HEK293 (cell line): ENCODE measurements at regions not wholly inside any gene's neighbourhood (a gene's known extent, or its start where the extent isn't known, plus 50 kb on each side); places are given as distances from the start of the nearest gene placed in this dataset.

Source experiments
- CTCF ChIA-PET: fragments of 350-600 bp; formaldehyde crosslinking; extraction: SDS; loops from one replicate; lab custom pipeline; 2021; ENCODE audit warnings: antibody characterized with exemption; lab: Yijun Ruan, JAX
- POLR2A ChIA-PET: fragments of 300-600 bp; formaldehyde crosslinking; extraction: SDS; loops from one replicate; lab custom pipeline; 2020; ENCODE audit warnings: antibody characterized with exemption, inconsistent platforms; lab: Yijun Ruan, JAX
- H3K27ac ChIP-seq: fragments of 200-500 bp; sonication (Bioruptor generic); 2 replicates; pipeline ENCODE4 v1.5.1; 2014; ENCODE audit warnings: low read depth, low read length, control low read depth, inconsistent platforms; ENCODE audit errors: extremely low read depth
- H3K36me3 ChIP-seq, 2 experiments: fragments of 200-500 bp in 1 of 2; sonication (Bioruptor generic) in 1 of 2; 1 replicate in 1 of 2; 2 replicates in 1 of 2; pipeline ENCODE4 v1.5.1; 2014 to 2017; ENCODE audit warnings: inconsistent platforms in 2 of 2, low read length in 2 of 2; ENCODE audit not compliant: control insufficient read depth in 2 of 2, insufficient read depth in 1 of 2
- H3K4me1 ChIP-seq: fragments of 200-500 bp; sonication (Bioruptor generic); 2 replicates; pipeline ENCODE4 v1.5.1; 2014; ENCODE audit warnings: mild to moderate bottlenecking, low read length, inconsistent platforms; ENCODE audit not compliant: control insufficient read depth, insufficient read depth
- H3K4me3 ChIP-seq: 2 replicates; pipeline ENCODE4 v1.5.1; 2011; ENCODE audit warnings: low read depth, mild to moderate bottlenecking, control low read depth, low read length, moderate library complexity
- H3K9me3 ChIP-seq: fragments of 200-500 bp; sonication (Bioruptor generic); 2 replicates; pipeline ENCODE4 v1.5.1; 2014; ENCODE audit warnings: low read depth, low read length, inconsistent platforms; ENCODE audit not compliant: control insufficient read depth, insufficient read depth
- AEBP2 ChIP-seq: fragments of 450-650 bp; formaldehyde crosslinking; IDR thresholded peaks from 2 replicates; pipeline ENCODE4 v1.5.1; 2016; ENCODE audit warnings: missing biosample characterization, missing genetic modification characterization, borderline replicate concordance
- GFI1B ChIP-seq: fragments of 450-650 bp; formaldehyde crosslinking; IDR thresholded peaks from 2 replicates; pipeline ENCODE4 v1.5.1; 2016; ENCODE audit warnings: missing biosample characterization, missing genetic modification characterization
- HIC1 ChIP-seq: fragments of 450-650 bp; formaldehyde crosslinking; IDR thresholded peaks from 2 replicates; pipeline ENCODE4 v1.5.1; 2016; ENCODE audit warnings: missing biosample characterization, missing genetic modification characterization
- SETDB1 ChIP-seq: IDR thresholded peaks from one replicate; pipeline ENCODE4 v1.6.1; 2017; ENCODE audit warnings: mild to moderate bottlenecking, low read length, moderate library complexity, mixed read lengths; ENCODE audit not compliant: insufficient read length
- SP7 ChIP-seq: fragments of 450-650 bp; formaldehyde crosslinking; IDR thresholded peaks from 2 replicates; pipeline ENCODE4 v1.5.1; 2016; ENCODE audit warnings: missing biosample characterization, missing genetic modification characterization
- YY1 ChIP-seq: fragments of 450-650 bp; formaldehyde crosslinking; IDR thresholded peaks from 2 replicates; pipeline ENCODE4 v1.5.1; 2018; ENCODE audit warnings: missing biosample characterization, missing genetic modification characterization
- ZBTB1 ChIP-seq: fragments of 450-650 bp; formaldehyde crosslinking; IDR thresholded peaks from 2 replicates; pipeline ENCODE4 v1.5.1; 2016; ENCODE audit warnings: missing biosample characterization, missing genetic modification characterization
- ZFP3 ChIP-seq: fragments of 450-650 bp; formaldehyde crosslinking; IDR thresholded peaks from 2 replicates; pipeline ENCODE4 v1.5.1; 2016; ENCODE audit warnings: low read depth, missing biosample characterization, missing genetic modification characterization
- ZIC2 ChIP-seq: fragments of 450-650 bp; formaldehyde crosslinking; IDR thresholded peaks from 2 replicates; pipeline ENCODE4 v1.5.1; 2016; ENCODE audit warnings: missing biosample characterization, missing genetic modification characterization
- ZNF211 ChIP-seq: fragments of 450-650 bp; formaldehyde crosslinking; IDR thresholded peaks from 2 replicates; pipeline ENCODE4 v1.5.1; 2016; ENCODE audit warnings: low read depth, missing biosample characterization, missing genetic modification characterization
- ZNF223 ChIP-seq: fragments of 450-650 bp; formaldehyde crosslinking; IDR thresholded peaks from 2 replicates; pipeline ENCODE4 v1.5.1; 2016; ENCODE audit warnings: missing biosample characterization, missing genetic modification characterization
- ZNF449 ChIP-seq: fragments of 450-650 bp; formaldehyde crosslinking; IDR thresholded peaks from 2 replicates; pipeline ENCODE4 v1.5.1; 2017; ENCODE audit warnings: missing biosample characterization, mild to moderate bottlenecking, missing genetic modification characterization, moderate library complexity
- ZNF501 ChIP-seq: fragments of 450-650 bp; formaldehyde crosslinking; IDR thresholded peaks from 2 replicates; pipeline ENCODE4 v1.5.1; 2016; ENCODE audit warnings: missing biosample characterization, missing genetic modification characterization
- ZNF549 ChIP-seq: fragments of 450-650 bp; IDR thresholded peaks from 2 replicates; pipeline ENCODE4 v1.5.1; 2018; ENCODE audit warnings: missing biosample characterization, missing genetic modification characterization, mild to moderate bottlenecking, inconsistent platforms, moderate library complexity
- ZSCAN30 ChIP-seq: fragments of 450-650 bp; IDR thresholded peaks from 2 replicates; pipeline ENCODE4 v1.5.1; 2018; ENCODE audit warnings: missing biosample characterization, mild to moderate bottlenecking, missing genetic modification characterization, moderate library complexity

GRCh38 chr10:131806646-131807317, 94.0 kb upstream of the PPP2R2D start:
- TF ChIP-seq GFI1B (tag by site-specific recombination) (no peak), ZNF549 (tag by site-specific recombination) (no peak), SP7 (tag by site-specific recombination) (no peak), ZNF223 (tag by site-specific recombination) (no peak), ZSCAN30 (tag by site-specific recombination) (no peak), HIC1 (tag by site-specific recombination) (no peak), ZNF501 (tag by site-specific recombination) (no peak)
- POLR2A ChIA-PET = no interaction called here
- CTCF ChIA-PET = interaction anchor here (0.6 to 0.7 kb wide), 2 partner anchors 184 to 1837 kb away, joined by 3 read pairs; no protein-coding TSS in a partner anchor

GRCh38 chr10:131808370-131808930, 92.4 kb upstream of the PPP2R2D start:
- TF ChIP-seq ZIC2 (tag by site-specific recombination) (no peak), ZNF449 (no peak), ZNF211 (no peak), GFI1B (tag by site-specific recombination) (no peak), AEBP2 (tag by site-specific recombination) (no peak), SETDB1 (no peak), YY1 (tag by site-specific recombination) (no peak)
- TF ChIP-seq, all 188 proteins: peak for 0
- no peak overlapping the region for H3K4me3 ChIP-seq
- H3K36me3 ChIP-seq = no peaks in the 10 kb centered on the region
- CTCF ChIA-PET = no interaction called here
- H3K27ac ChIP-seq = no peak overlapping the region
- POLR2A ChIA-PET = no interaction called here
- H3K4me1 ChIP-seq = no peaks in the 10 kb centered on the region
- no peaks in the 10 kb centered on the region for H3K9me3 ChIP-seq

More at GRCh38 chr10:131806646-131807317, 94.0 kb upstream of the PPP2R2D start:
- Histone ChIP-seq H3K4me3 (no peak overlapping the region), H3K4me1 (no peaks in the 10 kb centered on the region), H3K9me3 (no peaks in the 10 kb centered on the region), H3K27ac (no peak overlapping the region), H3K36me3 (no peaks in the 10 kb centered on the region)

- H3K36me3 ChIP-seq = no peaks in the 10 kb centered on the region
- no peak overlapping the region for H3K4me3 ChIP-seq
- no peaks in the 10 kb centered on the region for H3K4me1 ChIP-seq
- POLR2A ChIA-PET = no interaction called here
- TF ChIP-seq ZBTB1 (tag by site-specific recombination) (no peak), ZFP3 (tag by site-specific recombination) (no peak)
- H3K9me3 ChIP-seq = no peaks in the 10 kb centered on the region
- CTCF ChIA-PET = interaction anchor here (0.7 kb wide), 2 partner anchors 76 to 1112 kb away, joined by 3 to 5 read pairs; no protein-coding TSS in a partner anchor
- no peak overlapping the region for H3K27ac ChIP-seq
Measured at GRCh38 chr10:131810036-131810804, 90.6 kb upstream of the PPP2R2D start.
